GM12872 (cell line): ENCODE measurements at regions not wholly inside any gene's neighbourhood (a gene's known extent, or its start where the extent isn't known, plus 50 kb on each side); places are given as distances from the start of the nearest gene placed in this dataset.

ENCODE experiments used
- TF ChIP-seq, protein P1 (sequence below): IDR thresholded peaks from 3 replicates; pipeline ENCODE4 v1.5.1; 2011; ENCODE audit warnings: low read depth, mild to moderate bottlenecking, low read length, moderate library complexity; ENCODE audit not compliant: insufficient read depth

DNA sequence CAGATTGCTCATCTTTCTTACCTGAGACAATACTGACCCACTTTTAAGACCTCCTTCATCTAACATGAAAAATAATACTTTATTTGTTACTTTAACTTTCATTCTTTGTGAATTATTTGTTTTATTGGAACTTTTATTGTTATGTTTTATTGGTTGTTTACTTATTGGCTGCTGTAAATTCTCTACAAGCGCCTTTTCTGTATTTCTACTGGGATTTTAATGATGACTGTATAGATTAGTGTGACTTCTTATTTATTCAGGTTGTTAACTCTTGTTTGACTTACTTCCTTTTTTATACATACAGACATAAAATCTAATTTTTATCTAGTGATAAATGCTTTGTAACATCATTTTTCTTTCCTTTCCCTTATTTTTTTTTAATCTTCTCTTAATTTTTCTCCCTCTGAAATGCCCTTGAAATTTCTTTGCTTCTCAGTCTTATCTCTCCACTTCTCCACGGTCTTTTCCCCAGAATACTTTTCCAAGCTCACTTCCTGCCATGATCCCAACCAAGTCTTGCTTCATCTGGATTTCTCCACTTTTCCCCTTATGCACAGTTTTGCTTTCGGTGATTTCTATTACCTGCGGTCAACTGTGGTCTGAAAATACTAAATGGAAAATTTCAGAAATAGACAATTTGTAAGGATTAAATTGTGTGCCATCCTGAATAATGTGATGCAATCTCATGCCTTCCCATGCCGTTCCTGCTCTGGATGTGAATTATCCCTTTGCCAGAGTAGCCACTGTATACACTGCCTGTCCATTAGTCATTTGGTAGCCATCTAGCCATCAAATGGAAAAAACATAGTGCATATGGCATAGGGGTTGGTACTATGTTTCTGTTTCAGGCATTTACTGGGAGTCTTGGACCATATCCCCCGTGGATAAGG is 265.9 kb downstream of the PRL start:
- TF ChIP-seq, protein P1, sequence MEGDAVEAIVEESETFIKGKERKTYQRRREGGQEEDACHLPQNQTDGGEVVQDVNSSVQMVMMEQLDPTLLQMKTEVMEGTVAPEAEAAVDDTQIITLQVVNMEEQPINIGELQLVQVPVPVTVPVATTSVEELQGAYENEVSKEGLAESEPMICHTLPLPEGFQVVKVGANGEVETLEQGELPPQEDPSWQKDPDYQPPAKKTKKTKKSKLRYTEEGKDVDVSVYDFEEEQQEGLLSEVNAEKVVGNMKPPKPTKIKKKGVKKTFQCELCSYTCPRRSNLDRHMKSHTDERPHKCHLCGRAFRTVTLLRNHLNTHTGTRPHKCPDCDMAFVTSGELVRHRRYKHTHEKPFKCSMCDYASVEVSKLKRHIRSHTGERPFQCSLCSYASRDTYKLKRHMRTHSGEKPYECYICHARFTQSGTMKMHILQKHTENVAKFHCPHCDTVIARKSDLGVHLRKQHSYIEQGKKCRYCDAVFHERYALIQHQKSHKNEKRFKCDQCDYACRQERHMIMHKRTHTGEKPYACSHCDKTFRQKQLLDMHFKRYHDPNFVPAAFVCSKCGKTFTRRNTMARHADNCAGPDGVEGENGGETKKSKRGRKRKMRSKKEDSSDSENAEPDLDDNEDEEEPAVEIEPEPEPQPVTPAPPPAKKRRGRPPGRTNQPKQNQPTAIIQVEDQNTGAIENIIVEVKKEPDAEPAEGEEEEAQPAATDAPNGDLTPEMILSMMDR: no peak

DNA sequence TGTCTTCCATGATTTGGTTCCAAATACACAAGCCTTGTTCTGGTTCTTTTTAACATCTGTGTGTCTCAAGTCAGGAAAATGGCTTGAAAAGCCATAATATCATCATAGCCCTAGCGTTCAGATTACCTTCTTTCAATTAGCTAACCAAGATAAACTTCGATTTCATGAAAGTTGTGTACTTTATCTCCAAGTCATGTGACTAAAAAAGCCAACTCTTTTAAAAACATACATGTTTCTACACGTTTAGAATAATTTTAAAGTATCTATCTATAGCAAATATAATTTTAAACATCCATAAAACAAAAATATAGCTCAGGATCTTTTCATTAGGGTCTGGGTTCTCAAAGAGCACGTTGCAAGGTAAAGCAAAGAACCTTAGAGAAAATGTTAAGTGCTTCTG is 261.1 kb downstream of the PRL start:
- TF ChIP-seq, protein P1: no peak

DNA sequence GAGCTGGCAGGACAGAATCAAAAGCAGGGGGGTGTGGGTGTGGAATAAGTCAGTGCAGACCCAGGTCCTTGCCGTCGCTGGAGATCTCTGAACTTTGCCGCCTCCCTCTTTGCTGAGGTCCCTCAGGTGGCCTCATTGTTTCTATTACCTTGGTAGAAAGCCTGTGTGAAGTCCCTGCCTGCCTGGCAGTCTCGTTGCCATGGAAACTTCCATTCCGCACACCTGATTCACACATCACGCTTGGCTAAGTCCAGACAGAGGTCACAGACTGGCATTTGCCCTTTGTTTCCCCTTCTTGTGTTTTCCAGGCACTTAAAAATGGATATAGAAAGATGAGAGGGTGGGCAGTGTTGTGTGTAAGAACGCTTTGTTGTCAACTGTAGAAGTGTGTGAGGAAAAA is 260.6 kb downstream of the PRL start:
- TF ChIP-seq, protein P1: no peak

DNA sequence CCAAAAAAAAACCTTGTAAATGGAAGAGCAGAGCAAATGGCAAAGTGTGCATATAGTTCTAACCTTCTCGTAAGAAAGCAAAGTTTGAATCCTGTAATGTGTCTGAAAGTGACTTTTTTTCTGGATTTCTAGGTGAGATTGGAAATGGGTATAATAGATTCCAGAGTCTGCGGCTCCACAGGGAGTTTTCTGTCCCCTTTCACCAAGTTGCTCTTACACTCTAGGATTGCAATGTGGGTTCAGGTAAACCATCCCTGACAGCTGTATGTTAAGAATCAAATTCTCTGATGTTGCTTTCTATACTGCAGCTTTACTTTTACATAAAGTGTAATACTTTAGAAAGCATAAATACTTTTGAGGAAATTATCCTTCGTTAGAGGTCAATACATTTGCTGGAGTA is 260.1 kb downstream of the PRL start:
- TF ChIP-seq, protein P1: no peak

DNA sequence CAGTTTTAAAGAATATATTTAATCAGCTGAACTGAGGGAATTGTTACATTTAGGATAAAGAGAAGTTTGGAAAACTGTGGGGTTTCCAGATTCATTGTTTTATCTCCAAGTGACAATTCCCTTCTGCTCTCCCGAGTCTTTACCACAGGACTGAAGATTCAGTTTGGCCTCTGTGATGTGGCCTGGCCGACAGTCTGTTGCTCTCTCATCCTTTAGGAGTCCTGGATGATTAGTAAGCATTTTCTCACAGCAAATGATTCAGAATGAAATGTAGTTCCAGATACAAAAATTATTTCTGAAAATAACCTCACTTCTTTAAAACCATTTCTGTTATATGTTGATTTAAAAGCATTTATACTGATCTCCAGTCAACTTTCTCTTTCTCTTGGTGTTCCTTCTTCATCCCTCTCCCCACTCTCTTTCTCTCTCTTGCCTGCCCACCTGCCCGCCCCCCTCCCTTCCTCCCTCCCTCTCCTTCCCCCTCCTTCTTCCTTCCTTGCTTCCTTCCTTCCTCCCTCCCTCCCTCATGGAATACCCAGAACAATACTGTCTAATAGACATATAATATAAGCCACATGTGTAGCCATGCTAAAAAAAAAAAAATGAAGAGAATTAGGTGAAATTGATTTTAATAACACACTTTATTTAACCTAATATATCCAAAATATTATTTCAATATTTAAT is 254.9 kb downstream of the PRL start:
- TF ChIP-seq, protein P1: no peak

DNA sequence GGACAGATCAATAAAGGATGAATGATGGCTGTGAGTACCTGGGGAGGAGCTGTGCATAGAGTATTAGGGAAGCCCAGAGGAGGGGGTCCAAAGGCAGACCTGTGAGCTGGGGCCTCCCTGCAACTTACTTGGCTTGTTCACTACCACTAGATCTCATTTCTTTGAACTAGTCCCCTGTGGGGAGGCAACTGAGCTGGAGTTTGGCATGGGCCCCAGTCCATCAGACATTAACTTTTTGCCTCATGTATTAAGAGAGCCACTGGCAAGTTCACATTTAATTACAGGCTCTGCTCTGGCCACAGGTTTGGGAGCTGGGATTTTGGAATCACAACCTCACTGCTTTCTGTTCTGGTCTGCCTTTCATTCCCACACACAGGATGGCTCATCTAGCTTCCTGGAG is 254.1 kb downstream of the PRL start:
- TF ChIP-seq, protein P1: no peak

DNA sequence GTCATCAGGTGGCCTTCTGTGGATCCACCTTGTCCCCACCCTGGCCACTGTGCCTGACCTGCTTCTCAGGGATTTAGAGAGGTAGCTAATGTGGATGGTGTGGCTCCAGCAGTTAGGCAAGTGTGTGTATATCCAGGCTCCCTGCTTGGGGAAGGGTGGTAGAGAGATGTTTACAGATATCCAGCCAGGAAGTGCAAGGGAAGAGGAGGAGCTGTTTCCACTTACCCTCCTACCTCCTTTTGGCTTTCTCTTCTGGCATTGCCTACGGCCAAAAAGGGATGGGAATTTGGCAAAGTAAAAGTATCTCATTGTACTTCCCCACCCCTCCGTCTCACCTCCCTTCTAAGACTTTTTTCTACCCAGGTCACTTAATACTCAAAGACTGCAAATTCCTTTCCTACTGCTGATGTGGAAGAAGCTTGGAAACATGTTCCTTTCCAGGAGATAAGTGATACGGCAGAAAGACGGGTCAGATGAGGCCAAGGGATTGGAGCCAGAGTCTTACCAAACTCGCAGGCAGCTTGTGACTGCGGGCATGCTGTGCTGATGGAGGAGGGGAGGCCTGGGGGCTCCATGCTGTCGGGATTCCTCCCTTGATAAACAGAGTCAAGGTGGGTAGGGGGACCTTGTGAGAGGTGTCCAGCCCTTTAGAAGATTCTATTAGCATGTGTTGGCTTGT is 253.4 kb downstream of the PRL start:
- TF ChIP-seq, protein P1: no peak
